Activated CD8-positive, alpha-beta memory T cell treated with anti-CD3 and anti-CD28 coated beads for 24 hours (primary cell): ENCODE measurements at regions not wholly inside any gene's neighbourhood (a gene's known extent, or its start where the extent isn't known, plus 50 kb on each side); places are given as distances from the start of the nearest gene placed in this dataset.

Source experiments
- DNase-seq: peaks from one replicate; pipeline ENCODE4 v3.0.0-alpha.2; 2020

DNA sequence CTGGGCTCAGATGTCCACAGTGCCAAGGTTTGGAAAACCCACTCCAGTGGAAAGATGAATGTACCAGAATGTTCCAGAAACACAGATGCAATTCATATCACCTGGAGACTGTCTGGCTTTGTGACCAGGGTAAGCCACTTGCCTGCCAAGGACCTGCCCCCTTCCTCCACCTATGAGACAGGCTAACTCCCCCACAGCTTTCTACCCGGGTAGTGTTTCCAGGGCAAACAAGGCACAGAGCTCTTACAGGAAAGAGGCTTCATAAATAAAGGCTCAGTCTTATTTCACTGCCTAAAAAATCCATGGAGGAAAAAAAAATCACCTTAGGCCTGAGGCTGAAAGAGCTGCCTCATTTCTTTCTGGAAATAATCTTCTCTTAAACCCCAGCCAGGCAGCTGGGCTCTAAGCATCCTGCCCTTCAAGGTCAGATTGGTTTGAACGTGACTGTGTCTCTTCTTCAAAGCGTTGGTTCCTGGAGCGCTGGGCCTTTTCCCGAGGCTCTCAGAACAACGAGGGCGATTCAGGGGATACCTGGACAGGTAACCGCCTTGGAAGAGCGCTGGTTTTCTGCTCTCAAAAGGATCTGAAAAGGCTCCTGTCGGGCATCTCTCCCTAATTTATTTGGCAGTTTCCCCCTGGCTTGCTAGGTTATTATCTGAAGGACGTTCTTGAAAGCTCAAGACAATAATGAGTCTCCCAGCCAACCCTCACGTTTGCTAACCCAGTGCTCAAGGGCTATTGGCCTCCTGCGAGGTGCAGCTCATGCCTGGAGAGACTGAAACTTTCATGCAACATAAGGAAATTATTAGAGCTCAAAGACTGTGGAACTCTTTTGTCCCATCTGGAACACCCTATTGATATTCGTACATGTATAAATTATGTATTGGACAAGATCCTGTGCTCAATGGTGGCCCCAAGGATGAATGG is 199.2 kb upstream of the PMEPA1 start:
- no peak for DNase-seq

GRCh38 chr20:57908226-57908625 is 198.4 kb upstream of the PMEPA1 start:
- DNase-seq = no peak

DNA sequence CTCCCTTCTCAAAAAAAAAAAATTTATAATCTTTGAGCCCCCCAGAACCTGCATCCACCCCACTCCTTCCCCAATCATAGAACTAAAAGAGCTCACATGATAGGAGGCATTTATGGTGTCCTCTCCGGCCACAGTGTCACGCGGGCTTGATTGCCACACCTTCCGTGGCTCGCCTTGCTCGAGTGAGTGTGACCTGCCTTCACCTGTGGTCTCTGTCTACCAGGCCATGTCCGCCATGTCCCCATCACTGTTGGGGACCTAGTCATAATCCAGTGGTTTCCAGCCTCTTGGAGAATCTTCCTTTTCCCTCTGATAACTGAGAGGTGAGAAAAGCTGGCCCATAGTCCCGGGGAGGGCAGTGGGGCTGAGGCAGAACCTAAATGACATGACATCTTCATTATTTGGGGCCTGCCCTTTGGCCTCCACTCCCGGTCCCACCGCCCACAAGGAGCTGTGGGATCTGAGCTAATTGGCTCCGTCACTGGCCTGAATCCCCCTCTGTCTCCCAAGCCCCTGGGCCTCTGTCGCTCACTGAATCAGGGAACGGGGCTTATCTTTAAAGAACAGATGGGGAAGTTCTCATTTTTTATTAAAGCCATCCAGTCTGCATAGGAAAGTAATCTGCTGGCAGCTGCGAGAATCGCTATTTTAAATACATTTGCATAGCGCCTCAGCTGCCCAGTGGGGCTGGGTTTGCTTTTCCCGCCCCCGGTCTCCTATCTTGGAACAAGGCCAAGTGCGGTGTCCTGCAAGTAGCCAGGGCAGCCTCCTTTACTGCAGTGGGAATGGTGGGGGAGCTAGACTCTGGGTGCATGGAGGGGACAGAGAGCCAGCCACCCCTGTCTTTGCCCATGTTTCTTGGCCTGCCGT is 197.6 kb upstream of the PMEPA1 start:
- no peak for DNase-seq

- DNase-seq = no peak
These were observed 195.6 kb upstream of the PMEPA1 start for GRCh38 chr20:57905448-57905847.

DNA sequence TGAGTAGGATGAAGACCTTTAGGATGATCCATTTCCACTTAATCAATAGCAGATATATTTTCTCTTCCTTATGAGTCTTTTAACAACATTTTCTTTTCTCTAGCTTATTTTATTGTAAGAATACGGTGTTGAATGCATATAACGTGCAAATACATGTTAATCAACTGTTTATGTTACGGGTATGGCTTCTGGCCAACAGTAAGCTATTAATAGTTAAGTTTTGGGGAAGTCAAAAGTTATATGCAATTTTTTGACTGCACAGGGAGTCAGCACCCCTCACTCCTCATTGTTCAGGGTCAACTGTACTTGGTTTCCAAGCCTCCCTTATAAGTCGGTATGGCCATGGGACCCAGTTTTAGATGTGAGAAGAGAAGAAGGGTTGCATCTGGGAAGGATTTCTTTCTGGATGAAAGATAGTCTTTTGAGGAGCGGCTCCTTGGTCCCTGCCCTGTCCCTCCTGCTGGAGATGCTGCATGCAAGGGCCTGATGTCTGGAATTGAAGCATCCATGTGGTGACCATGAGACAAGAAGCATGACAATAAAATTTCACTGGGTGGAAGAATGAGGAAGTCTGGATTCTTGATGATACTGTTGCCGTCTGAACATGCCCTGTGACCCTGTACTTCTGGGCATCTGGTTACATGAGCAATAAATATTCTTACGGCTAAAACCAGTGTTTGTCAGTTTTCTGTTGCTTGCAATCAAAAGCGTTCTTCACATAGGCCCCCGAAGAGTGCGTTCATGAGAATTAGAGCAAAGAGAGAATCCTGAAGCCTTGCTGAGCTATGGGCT is 194.7 kb upstream of the PMEPA1 start:
- DNase-seq = no peak

DNA sequence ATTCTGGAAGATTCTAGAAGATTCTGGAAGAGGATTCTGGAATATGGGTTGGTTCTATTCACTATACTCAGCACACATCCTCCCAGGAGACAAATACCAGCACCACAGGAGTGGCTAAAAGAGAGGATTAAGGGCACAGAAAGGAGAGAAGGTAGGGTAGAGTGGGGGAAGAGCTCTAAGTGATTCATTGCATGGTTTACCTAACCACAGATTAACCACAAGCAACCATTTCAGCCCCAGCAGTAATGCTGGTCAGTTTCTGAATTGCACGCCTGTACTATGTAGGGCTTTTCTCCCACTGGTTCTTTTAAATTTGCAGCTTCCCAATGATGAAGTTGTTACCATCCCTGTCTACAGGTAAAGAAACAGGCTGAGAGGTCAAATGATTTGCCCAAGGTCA is 192.7 kb upstream of the PMEPA1 start:
- no peak for DNase-seq

DNA sequence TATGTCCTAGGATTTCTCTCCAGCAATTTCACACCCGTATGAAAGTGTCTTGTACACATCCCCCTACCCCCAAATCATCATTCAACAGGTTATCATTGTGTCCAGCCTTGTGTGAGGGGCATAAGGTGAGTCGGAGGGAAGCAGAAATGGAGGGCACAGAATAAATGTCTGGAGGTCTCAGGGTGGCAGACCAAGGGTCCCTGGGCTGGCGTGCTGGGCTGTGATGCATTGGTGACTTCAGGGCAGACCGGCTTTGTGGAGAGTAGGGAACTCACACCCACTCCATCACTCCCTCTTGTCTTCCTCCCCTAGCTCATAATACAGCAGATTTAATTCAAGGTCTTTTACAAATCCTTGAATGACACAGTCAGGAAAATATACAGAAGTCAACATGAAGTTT is 191.7 kb upstream of the PMEPA1 start:
- DNase-seq = no peak

GRCh38 chr20:57900226-57900905 is 190.6 kb upstream of the PMEPA1 start:
- DNase-seq = no peak

GRCh38 chr20:57899554-57899953 is 189.7 kb upstream of the PMEPA1 start:
- DNase-seq = no peak

- DNase-seq = no peak
These were observed 188.5 kb upstream of the PMEPA1 start for GRCh38 chr20:57898332-57898731.

- no peak for DNase-seq
These were observed 188.1 kb upstream of the PMEPA1 start for GRCh38 chr20:57897891-57898290.

DNA sequence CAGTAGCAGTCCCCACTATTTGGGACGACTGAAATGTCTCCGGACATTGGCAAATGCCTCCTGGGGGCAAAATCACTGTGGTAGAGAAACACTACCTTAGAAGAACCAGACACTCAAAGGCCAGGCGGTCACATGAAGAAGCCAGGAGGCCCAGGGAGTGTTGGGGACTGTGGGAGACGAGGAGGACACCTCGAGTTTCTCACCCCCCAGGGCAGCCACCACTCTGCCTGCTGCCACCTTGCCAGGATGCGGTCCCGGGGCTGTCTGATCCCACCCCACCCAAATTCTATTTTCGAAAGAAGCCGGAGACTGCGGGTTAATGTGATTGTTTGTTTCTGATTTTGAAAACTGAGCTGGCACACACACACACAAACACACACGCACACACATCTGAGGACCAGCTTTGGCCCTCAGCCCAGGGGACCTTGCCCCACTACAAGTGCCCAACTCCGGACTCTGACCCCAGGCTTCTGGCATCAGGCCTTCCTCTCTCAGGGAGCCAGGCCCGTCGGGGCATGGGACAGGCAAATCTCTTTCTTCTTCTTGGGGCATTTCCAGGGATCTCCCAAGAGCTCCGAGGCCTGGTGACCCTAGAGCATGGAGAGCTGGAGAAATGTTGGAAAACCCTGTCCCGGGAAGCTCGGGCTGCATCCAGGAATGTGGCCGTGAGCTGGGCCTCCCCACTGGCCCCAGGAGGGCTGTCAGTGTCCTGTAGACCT is 187.5 kb upstream of the PMEPA1 start:
- DNase-seq = no peak

GRCh38 chr20:57896563-57896962 is 186.7 kb upstream of the PMEPA1 start:
- no peak for DNase-seq

DNA sequence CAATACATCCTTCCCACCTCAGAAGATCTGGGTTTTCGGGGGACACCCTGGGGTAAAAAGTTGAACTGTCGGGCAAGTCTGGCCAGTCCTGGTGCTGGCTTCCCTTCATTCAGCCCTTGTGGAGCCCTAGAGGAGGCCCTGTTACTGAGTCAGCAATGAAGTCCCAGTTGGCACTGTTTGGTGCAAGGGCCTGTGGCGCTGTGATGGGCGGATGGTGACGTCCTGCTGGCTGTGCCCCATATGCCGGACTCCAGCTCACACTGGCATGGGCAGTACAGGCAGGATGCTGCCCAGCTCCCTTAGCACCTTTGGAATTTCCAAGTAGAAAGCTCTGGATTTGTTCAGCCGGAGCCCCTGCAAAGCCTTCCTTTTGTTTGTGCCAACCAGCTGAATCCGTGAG is 186.2 kb upstream of the PMEPA1 start:
- no peak for DNase-seq

- no peak for DNase-seq
These were observed 185.5 kb upstream of the PMEPA1 start for GRCh38 chr20:57895161-57895855.

GRCh38 chr20:57894522-57894921 is 184.7 kb upstream of the PMEPA1 start:
- no peak for DNase-seq

DNA sequence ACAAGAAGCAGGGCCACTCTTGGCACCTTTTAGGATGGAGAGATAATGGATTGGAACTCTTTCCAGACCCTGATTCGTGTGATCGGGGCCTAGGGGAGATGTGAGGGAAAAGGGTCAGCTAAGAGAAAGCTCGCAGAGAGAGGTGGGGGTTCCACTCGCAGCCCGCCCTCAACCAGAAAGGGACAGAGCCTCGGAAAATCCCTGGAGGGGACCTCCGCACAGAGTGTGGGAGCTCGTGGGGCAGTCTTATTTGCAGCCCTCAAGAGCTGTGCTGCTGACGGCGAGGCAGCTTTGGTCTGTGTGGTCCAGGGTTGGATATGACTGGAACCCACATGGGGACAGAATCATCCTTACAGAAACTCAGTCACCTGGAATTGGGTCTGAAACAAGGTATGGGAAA is 184.3 kb upstream of the PMEPA1 start:
- DNase-seq = no peak

DNA sequence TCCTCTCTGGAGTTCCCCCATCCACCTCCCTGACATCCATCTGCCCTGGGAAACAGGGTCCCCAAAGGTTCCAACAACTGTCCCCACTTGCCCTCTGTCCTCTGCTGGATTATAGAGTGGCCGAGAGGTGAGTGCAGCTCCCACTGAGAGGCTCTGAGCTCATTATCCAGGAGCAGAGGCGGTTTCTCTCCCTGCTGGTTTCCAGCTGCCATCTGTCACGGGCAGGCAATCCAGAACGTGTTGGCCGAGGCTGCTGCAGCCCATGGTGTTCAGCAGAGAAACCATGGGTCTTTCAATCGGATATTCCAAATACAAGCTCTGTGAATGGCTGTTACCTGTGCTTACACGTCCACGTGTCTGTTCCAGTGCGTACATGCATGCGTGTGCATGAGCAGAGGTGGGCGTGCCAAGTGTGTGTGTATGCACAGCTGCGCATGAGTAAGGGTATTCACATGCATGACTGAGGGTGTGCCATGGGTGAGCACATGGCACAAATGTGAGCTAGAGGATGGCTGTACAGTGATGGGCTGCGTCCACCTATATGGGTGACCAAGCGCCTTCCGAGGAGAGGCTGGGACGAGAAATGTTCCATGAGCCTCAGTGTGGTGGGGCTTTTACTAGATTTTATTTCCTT is 183.7 kb upstream of the PMEPA1 start:
- no peak for DNase-seq

GRCh38 chr20:57892471-57892870 is 182.7 kb upstream of the PMEPA1 start:
- DNase-seq = no peak

- DNase-seq = no peak
These were observed 181.2 kb upstream of the PMEPA1 start for GRCh38 chr20:57891014-57891413.
